ENCODE measurements at regions not wholly inside any gene's neighbourhood (a gene's known extent, or its start where the extent isn't known, plus 50 kb on each side); places are given as distances from the start of the nearest gene placed in this dataset.
A peak's percentile ranks its signal among the peaks of the same experiment; 100 is the strongest.
"Not testable (repeated sequence)": the region's sequence is repeated elsewhere in the genome, so short reads cannot be mapped to it uniquely, and the experiment has no call there.

DNA sequence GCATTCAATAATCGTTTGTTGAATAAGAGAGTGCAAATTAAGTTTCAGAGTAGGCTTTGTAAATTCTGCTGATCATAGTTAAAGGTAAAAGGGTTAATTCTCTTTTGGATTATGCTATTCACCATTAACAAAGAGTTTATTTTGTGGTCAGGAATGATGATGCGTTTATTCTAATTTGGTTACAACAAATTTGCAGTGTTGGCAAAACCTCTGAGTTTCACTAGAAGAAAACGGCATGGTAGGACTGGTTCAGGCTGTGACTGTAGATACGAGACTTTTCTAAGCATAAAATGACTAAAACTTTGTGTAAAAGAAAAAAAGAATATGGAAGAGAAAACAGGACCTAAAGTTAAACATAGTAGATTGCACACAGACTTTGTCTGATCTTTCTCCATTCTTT lies 234.7 kb downstream of the TLR4 start:
- no peak overlapping the region for H3K56ac ChIP-seq (ENCODE audit: insufficient read length, low read depth, low read length)
- no peak overlapping the region for H3T11ph ChIP-seq (ENCODE audit: low read length)
- H3K4me1 ChIP-seq (ENCODE audit: insufficient read depth, low read length): no peaks in the 10 kb centered on the region
- Mint-ChIP-seq H3K27ac (no peak overlapping the region), H3K4me3 (no peak overlapping the region), H3K27me3 (ENCODE audit: low read depth) (no peaks in the 10 kb centered on the region), H3K9me3 (no peaks in the 10 kb centered on the region), H3K4me1 (no peaks in the 10 kb centered on the region), H3K36me3 (ENCODE audit: insufficient read depth in 1 of 3, low read depth in 3 of 3) (no peaks in the 10 kb centered on the region)
- H3K23ac ChIP-seq (ENCODE audit: insufficient read length, low read depth, low read length): no peak overlapping the region
- H3K27me3 ChIP-seq (ENCODE audit: insufficient read depth, low read length): no peaks in the 10 kb centered on the region
- no peaks in the 10 kb centered on the region for H4K20me1 ChIP-seq (ENCODE audit: control insufficient read depth, insufficient read depth, insufficient read length)
- H2AK5ac ChIP-seq (ENCODE audit: insufficient read length, low read length): no peak overlapping the region
- H3K4me2 ChIP-seq (ENCODE audit: insufficient read depth, insufficient read length, low read length): no peak overlapping the region
- H3K79me1 ChIP-seq (ENCODE audit: insufficient read depth, low read depth, low read length, poor library complexity, severe bottlenecking): no peaks in the 10 kb centered on the region
- H4K5ac ChIP-seq (ENCODE audit: insufficient read length, low read depth, low read length): no peak overlapping the region
- no peak overlapping the region for H4K8ac ChIP-seq (replicated peaks; ENCODE audit: insufficient read length, low read depth, low read length)
- H3K23me2 ChIP-seq (ENCODE audit: insufficient read length, low read depth, low read length, poor library complexity, severe bottlenecking): no peaks in the 10 kb centered on the region
- no CpG with 5 or more reads among the region's 4 CpGs for WGBS (ENCODE audit: extremely low coverage, insufficient read length, low lambda C conversion rate)
- H2BK5ac ChIP-seq (ENCODE audit: insufficient read length, low read length): no peak overlapping the region
- TF ChIP-seq, protein P1, sequence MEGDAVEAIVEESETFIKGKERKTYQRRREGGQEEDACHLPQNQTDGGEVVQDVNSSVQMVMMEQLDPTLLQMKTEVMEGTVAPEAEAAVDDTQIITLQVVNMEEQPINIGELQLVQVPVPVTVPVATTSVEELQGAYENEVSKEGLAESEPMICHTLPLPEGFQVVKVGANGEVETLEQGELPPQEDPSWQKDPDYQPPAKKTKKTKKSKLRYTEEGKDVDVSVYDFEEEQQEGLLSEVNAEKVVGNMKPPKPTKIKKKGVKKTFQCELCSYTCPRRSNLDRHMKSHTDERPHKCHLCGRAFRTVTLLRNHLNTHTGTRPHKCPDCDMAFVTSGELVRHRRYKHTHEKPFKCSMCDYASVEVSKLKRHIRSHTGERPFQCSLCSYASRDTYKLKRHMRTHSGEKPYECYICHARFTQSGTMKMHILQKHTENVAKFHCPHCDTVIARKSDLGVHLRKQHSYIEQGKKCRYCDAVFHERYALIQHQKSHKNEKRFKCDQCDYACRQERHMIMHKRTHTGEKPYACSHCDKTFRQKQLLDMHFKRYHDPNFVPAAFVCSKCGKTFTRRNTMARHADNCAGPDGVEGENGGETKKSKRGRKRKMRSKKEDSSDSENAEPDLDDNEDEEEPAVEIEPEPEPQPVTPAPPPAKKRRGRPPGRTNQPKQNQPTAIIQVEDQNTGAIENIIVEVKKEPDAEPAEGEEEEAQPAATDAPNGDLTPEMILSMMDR (conservative IDR thresholded peaks at IDR 0.05): no peak
- no peak overlapping the region for H2BK15ac ChIP-seq (ENCODE audit: low read depth, low read length)
- no peak overlapping the region for H3K4ac ChIP-seq (ENCODE audit: low read depth, low read length)
- H3K18ac ChIP-seq (ENCODE audit: insufficient read length, low read depth, low read length): no peak overlapping the region
- H3K14ac ChIP-seq (ENCODE audit: insufficient read depth, low read length): no peak overlapping the region
- no peak overlapping the region for H3K9ac ChIP-seq (ENCODE audit: extremely low read depth, insufficient read length, low read length)
- no peak overlapping the region for H3K27ac ChIP-seq (ENCODE audit: insufficient read length, low read depth, low read length)
- no peak overlapping the region for H2BK120ac ChIP-seq (ENCODE audit: low read depth, low read length, poor library complexity, severe bottlenecking)
- H3K79me2 ChIP-seq (ENCODE audit: insufficient read depth, low read length): no peaks in the 10 kb centered on the region
- no peak overlapping the region for H4K91ac ChIP-seq (ENCODE audit: insufficient read length, low read depth, low read length)
- no peak overlapping the region for H2BK20ac ChIP-seq (ENCODE audit: low read depth, low read length, poor library complexity, severe bottlenecking)
- H2BK12ac ChIP-seq (ENCODE audit: insufficient read length, low read depth, low read length): no peak overlapping the region
- H2AFZ ChIP-seq (ENCODE audit: low read length): no peak overlapping the region
- H3K9me3 ChIP-seq (ENCODE audit: control insufficient read depth, low read depth, low read length): no peaks in the 10 kb centered on the region
- DNase-seq: no peak

DNA sequence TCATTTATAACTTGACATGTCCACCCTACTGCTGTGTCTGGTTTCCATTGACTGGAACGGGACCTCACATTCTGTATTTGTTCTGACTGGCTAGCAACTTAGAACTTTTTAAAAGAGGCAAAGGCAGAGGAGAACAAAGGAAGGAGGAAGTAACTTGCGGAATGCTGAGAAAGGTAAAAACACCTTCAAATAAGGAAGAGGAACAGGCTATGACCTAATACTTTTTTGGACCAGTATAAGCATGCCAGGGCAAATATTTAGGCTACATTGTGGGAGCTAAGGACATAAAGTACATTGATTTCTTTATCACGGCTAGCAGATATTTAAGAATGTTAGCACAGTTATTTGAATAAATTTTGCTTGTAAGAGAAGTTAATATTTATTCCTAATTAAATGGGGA lies 240.5 kb downstream of the TLR4 start:
- not testable (repeated sequence) for H2BK120ac ChIP-seq (ENCODE audit: low read depth, low read length, poor library complexity, severe bottlenecking); H4K5ac ChIP-seq (ENCODE audit: insufficient read length, low read depth, low read length); H3K4me2 ChIP-seq (ENCODE audit: insufficient read depth, insufficient read length, low read length); H4K91ac ChIP-seq (ENCODE audit: insufficient read length, low read depth, low read length); H3T11ph ChIP-seq (ENCODE audit: low read length); H3K4me1 Mint-ChIP-seq; H4K8ac ChIP-seq (replicated peaks; ENCODE audit: insufficient read length, low read depth, low read length); H3K23ac ChIP-seq (ENCODE audit: insufficient read length, low read depth, low read length); H3K79me1 ChIP-seq (ENCODE audit: insufficient read depth, low read depth, low read length, poor library complexity, severe bottlenecking); H3K56ac ChIP-seq (ENCODE audit: insufficient read length, low read depth, low read length); H2BK20ac ChIP-seq (ENCODE audit: low read depth, low read length, poor library complexity, severe bottlenecking); H3K9ac ChIP-seq (ENCODE audit: extremely low read depth, insufficient read length, low read length); H3K4me1 ChIP-seq (ENCODE audit: insufficient read depth, low read length); H2BK5ac ChIP-seq (ENCODE audit: insufficient read length, low read length); H2BK12ac ChIP-seq (ENCODE audit: insufficient read length, low read depth, low read length); DNase-seq; H3K27me3 Mint-ChIP-seq (ENCODE audit: low read depth); H3K4me3 Mint-ChIP-seq; H3K27me3 ChIP-seq (ENCODE audit: insufficient read depth, low read length); H3K23me2 ChIP-seq (ENCODE audit: insufficient read length, low read depth, low read length, poor library complexity, severe bottlenecking); H3K18ac ChIP-seq (ENCODE audit: insufficient read length, low read depth, low read length); H3K36me3 Mint-ChIP-seq (ENCODE audit: insufficient read depth in 1 of 3, low read depth in 3 of 3); H2AK5ac ChIP-seq (ENCODE audit: insufficient read length, low read length); H2AFZ ChIP-seq (ENCODE audit: low read length); H3K14ac ChIP-seq (ENCODE audit: insufficient read depth, low read length); H3K79me2 ChIP-seq (ENCODE audit: insufficient read depth, low read length); H3K9me3 ChIP-seq (ENCODE audit: control insufficient read depth, low read depth, low read length); H4K20me1 ChIP-seq (ENCODE audit: control insufficient read depth, insufficient read depth, insufficient read length); H3K4ac ChIP-seq (ENCODE audit: low read depth, low read length); H3K27ac ChIP-seq (ENCODE audit: insufficient read length, low read depth, low read length); H2BK15ac ChIP-seq (ENCODE audit: low read depth, low read length); H3K9me3 Mint-ChIP-seq
- H3K27ac Mint-ChIP-seq: peak overlapping the region in 1 of 3 experiments; percentile 69; a peak in 1 of 7 replicates
- no CpG with 5 or more reads among the region's 3 CpGs for WGBS (ENCODE audit: extremely low coverage, insufficient read length, low lambda C conversion rate)

All from H9 (cell line).